ENCODE measurements at regions not wholly inside any gene's neighbourhood (a gene's known extent, or its start where the extent isn't known, plus 50 kb on each side); places are given as distances from the start of the nearest gene placed in this dataset.
"Not testable (repeated sequence)": the region's sequence is repeated elsewhere in the genome, so short reads cannot be mapped to it uniquely, and the experiment has no call there.

GRCh38 chr14:37834275-37834674 is 238.8 kb downstream of the TTC6 start:
- WGBS = 79% methylated on average over 1 of the region's 1 CpG
- no peak for TF ChIP-seq POLR2A (IDR thresholded peaks at IDR 0.05)
- no peak for TF ChIP-seq POLR2AphosphoS5 (IDR thresholded peaks at IDR 0.05)
- no peak for TF ChIP-seq EP300 (IDR thresholded peaks at IDR 0.05)

GRCh38 chr14:37838778-37839177 is 243.3 kb downstream of the TTC6 start:
- not testable (repeated sequence) for H3K9me3 ChIP-seq; H3K4me3 ChIP-seq; DNase-seq (ENCODE audit: low spot score in 2 of 2); H3K36me3 ChIP-seq; H3K4me1 ChIP-seq; H3K27me3 ChIP-seq; H3K27ac ChIP-seq
- 73% methylated on average over 5 of the region's 5 CpGs for WGBS

More at GRCh38 chr14:37834275-37834674, 238.8 kb downstream of the TTC6 start:
- DNase-seq (ENCODE audit: low spot score in 2 of 2) = no peak
- Histone ChIP-seq H3K4me1 (no peaks in the 10 kb centered on the region), H3K36me3 (no peaks in the 10 kb centered on the region), H3K27me3 (no peaks in the 10 kb centered on the region), H3K27ac (no peak overlapping the region), H3K9me3 (peaks cover 4% of the 10 kb centered on the region), H3K4me3 (no peak overlapping the region)

GRCh38 chr14:37841039-37841438 is 245.6 kb downstream of the TTC6 start:
- H3K27me3 ChIP-seq; H3K27ac ChIP-seq; H3K4me1 ChIP-seq; H3K4me3 ChIP-seq; H3K36me3 ChIP-seq; DNase-seq (ENCODE audit: low spot score in 2 of 2); H3K9me3 ChIP-seq: not testable (repeated sequence)
- WGBS = 71% methylated on average over 4 of the region's 4 CpGs

- WGBS = 83% methylated on average over 3 of the region's 3 CpGs
- Histone ChIP-seq H3K9me3 (no peaks in the 10 kb centered on the region), H3K4me1 (no peaks in the 10 kb centered on the region), H3K27me3 (no peaks in the 10 kb centered on the region), H3K27ac (no peak overlapping the region), H3K36me3 (no peaks in the 10 kb centered on the region), H3K4me3 (no peak overlapping the region)
- TF ChIP-seq POLR2A (IDR thresholded peaks at IDR 0.05) (no peak), CTCF (IDR thresholded peaks at IDR 0.05) (no peak), EP300 (IDR thresholded peaks at IDR 0.05) (no peak), POLR2AphosphoS5 (IDR thresholded peaks at IDR 0.05) (no peak)
- DNase-seq (ENCODE audit: low spot score in 2 of 2) = no peak
These were observed 246.7 kb downstream of the TTC6 start for GRCh38 chr14:37842106-37842505.

GRCh38 chr14:37843954-37844607 is 248.7 kb downstream of the TTC6 start:
- no peaks in the 10 kb centered on the region for H3K9me3 ChIP-seq
- no peak for TF ChIP-seq CTCF (IDR thresholded peaks at IDR 0.05)
- TF ChIP-seq POLR2A (IDR thresholded peaks at IDR 0.05) = no peak
- TF ChIP-seq POLR2AphosphoS5 (IDR thresholded peaks at IDR 0.05) = no peak
- TF ChIP-seq EP300 (IDR thresholded peaks at IDR 0.05) = no peak
- 60% methylated on average over 8 of the region's 8 CpGs for WGBS

GRCh38 chr14:37844614-37845013 is 249.2 kb downstream of the TTC6 start:
- no peaks in the 10 kb centered on the region for H3K9me3 ChIP-seq
- DNase-seq (ENCODE audit: low spot score in 2 of 2) = no peak
- no peak overlapping the region for H3K27ac ChIP-seq
- WGBS = 71% methylated on average over 2 of the region's 2 CpGs
- no peaks in the 10 kb centered on the region for H3K36me3 ChIP-seq
- no peak overlapping the region for H3K4me3 ChIP-seq
- TF ChIP-seq CTCF (IDR thresholded peaks at IDR 0.05) (no peak), EP300 (IDR thresholded peaks at IDR 0.05) (no peak), POLR2AphosphoS5 (IDR thresholded peaks at IDR 0.05) (no peak), POLR2A (IDR thresholded peaks at IDR 0.05) (no peak)
- no peaks in the 10 kb centered on the region for H3K4me1 ChIP-seq
- H3K27me3 ChIP-seq = no peaks in the 10 kb centered on the region

More at GRCh38 chr14:37843954-37844607, 248.7 kb downstream of the TTC6 start:
- DNase-seq (ENCODE audit: low spot score in 2 of 2) = no peak
- Histone ChIP-seq H3K4me1 (no peaks in the 10 kb centered on the region), H3K36me3 (no peaks in the 10 kb centered on the region), H3K4me3 (no peak overlapping the region), H3K27me3 (no peaks in the 10 kb centered on the region), H3K27ac (no peak overlapping the region)
